ENCODE measurements at regions not wholly inside any gene's neighbourhood (a gene's known extent, or its start where the extent isn't known, plus 50 kb on each side); places are given as distances from the start of the nearest gene placed in this dataset.

GRCh38 chr4:103496800-103497199 is 223.0 kb downstream of the TACR3 start:
- intact Hi-C loops (cut with micrococcal nuclease; ENCODE audit: unreplicated experiment) (loop anchor here (5.0 kb wide), 1 partner anchor 291 kb away; no protein-coding TSS in a partner anchor), in situ Hi-C loops (cut with HindIII; ENCODE audit: extremely low pct_ligation_motif_present, low pct_unique_long_range_greater_than_20kb) (no loop called here)
- no TSS peak for BruUV-seq (replicated peaks)
- no peak overlapping the region for H3K27ac ChIP-seq (ENCODE audit: extremely low read length, insufficient read depth, low read length)
- CTCF ChIA-PET (ENCODE audit: low intra/inter-chr PET ratio, low total read pairs), result no interaction called here
- FAIRE-seq (no peak), DNase-seq (ENCODE audit: low spot score) (no peak), ATAC-seq (no peak)
- H3K9me3 ChIP-seq (ENCODE audit: low read length), result no peaks in the 10 kb centered on the region
- H2AFZ ChIP-seq (ENCODE audit: low read length), result no peak overlapping the region
- no peak overlapping the region for H3K4me2 ChIP-seq (ENCODE audit: low read depth, low read length)
- H3K9ac ChIP-seq (ENCODE audit: insufficient read depth, low read depth, low read length), result no peak overlapping the region
- no peaks in the 10 kb centered on the region for H3K79me2 ChIP-seq (ENCODE audit: insufficient read depth, low read length)
- no peak for TF ChIP-seq SMAD9 (CRISPR knock-in tag; IDR thresholded peaks at IDR 0.05)
- H3K36me3 ChIP-seq (replicated peaks in 1 of 2; ENCODE audit: control insufficient read depth in 1 of 2, insufficient read depth in 2 of 2, low read length in 2 of 2), result no peaks in the 10 kb centered on the region
- 32% methylated on average over 5 of the region's 5 CpGs for WGBS (ENCODE audit: low lambda C conversion rate)
- no peaks in the 10 kb centered on the region for H4K20me1 ChIP-seq (ENCODE audit: insufficient read depth, low read length)
- no peak overlapping the region for H3K4me3 ChIP-seq (replicated peaks in 1 of 3; ENCODE audit: insufficient read depth in 1 of 3, low read depth in 2 of 3, low read length in 3 of 3)
- H3K27me3 ChIP-seq (ENCODE audit: control insufficient read depth in 1 of 2, insufficient read depth in 2 of 2, low read length in 2 of 2), result no peaks in the 10 kb centered on the region
- POLR2A ChIA-PET, result no interaction called here
- no peaks in the 10 kb centered on the region for H3K4me1 ChIP-seq (ENCODE audit: insufficient read depth, low read length)

- Histone ChIP-seq H3K9me3 (ENCODE audit: low read length) (no peaks in the 10 kb centered on the region), H3K27ac (ENCODE audit: extremely low read length, insufficient read depth, low read length) (no peak overlapping the region), H3K36me3 (replicated peaks in 1 of 2; ENCODE audit: control insufficient read depth in 1 of 2, insufficient read depth in 2 of 2, low read length in 2 of 2) (no peaks in the 10 kb centered on the region), H3K9ac (ENCODE audit: insufficient read depth, low read depth, low read length) (no peak overlapping the region), H2AFZ (ENCODE audit: low read length) (no peak overlapping the region), H3K4me2 (ENCODE audit: low read depth, low read length) (no peak overlapping the region), H3K4me1 (ENCODE audit: insufficient read depth, low read length) (no peaks in the 10 kb centered on the region), H4K20me1 (ENCODE audit: insufficient read depth, low read length) (no peaks in the 10 kb centered on the region), H3K79me2 (ENCODE audit: insufficient read depth, low read length) (no peaks in the 10 kb centered on the region), H3K4me3 (replicated peaks in 1 of 3; ENCODE audit: insufficient read depth in 1 of 3, low read depth in 2 of 3, low read length in 3 of 3) (no peak overlapping the region), H3K27me3 (ENCODE audit: control insufficient read depth in 1 of 2, insufficient read depth in 2 of 2, low read length in 2 of 2) (no peaks in the 10 kb centered on the region)
- DNase-seq (ENCODE audit: low spot score) (no peak), FAIRE-seq (no peak), ATAC-seq (no peak)
- intact Hi-C loops (cut with micrococcal nuclease; ENCODE audit: unreplicated experiment), result no loop called here
- WGBS (ENCODE audit: low lambda C conversion rate), result 17% methylated on average over 4 of the region's 4 CpGs
- ChIA-PET POLR2A (no interaction called here), CTCF (ENCODE audit: low intra/inter-chr PET ratio, low total read pairs) (no interaction called here)
- no TSS peak for BruUV-seq (replicated peaks)
- in situ Hi-C loops (cut with HindIII; ENCODE audit: extremely low pct_ligation_motif_present, low pct_unique_long_range_greater_than_20kb), result no loop called here
- TF ChIP-seq BRCA1 (CRISPR knock-in tag; IDR thresholded peaks at IDR 0.05) (no peak), RNF2 (conservative IDR thresholded peaks at IDR 0.05; ENCODE audit: low read depth) (no peak), NCOA5 (CRISPR knock-in tag; IDR thresholded peaks at IDR 0.05) (no peak), NR2C2 (CRISPR knock-in tag; IDR thresholded peaks at IDR 0.05; ENCODE audit: borderline replicate concordance) (no peak)
Observed at GRCh38 chr4:103493450-103494159, 226.2 kb downstream of the TACR3 start.

Measured in HepG2 (cell line).